ENCODE measurements at regions not wholly inside any gene's neighbourhood (a gene's known extent, or its start where the extent isn't known, plus 50 kb on each side); places are given as distances from the start of the nearest gene placed in this dataset.

- TF ChIP-seq CTCF (IDR thresholded peaks at IDR 0.05) = no peak
- no peak for TF ChIP-seq POLR2AphosphoS5 (IDR thresholded peaks at IDR 0.05; ENCODE audit: low read depth, low read length)
- no peak for TF ChIP-seq REST (IDR thresholded peaks at IDR 0.05; ENCODE audit: insufficient read depth in 1 of 2, low read depth in 2 of 2, low read length in 1 of 2)
- no peak for TF ChIP-seq SIN3A (IDR thresholded peaks at IDR 0.05; ENCODE audit: borderline replicate concordance, insufficient read depth, low read depth, low read length)
These were observed 128.1 kb upstream of the IRX3 start for GRCh38 chr16:54414671-54415070.
